ENCODE measurements at regions not wholly inside any gene's neighbourhood (a gene's known extent, or its start where the extent isn't known, plus 50 kb on each side); places are given as distances from the start of the nearest gene placed in this dataset.

DNA sequence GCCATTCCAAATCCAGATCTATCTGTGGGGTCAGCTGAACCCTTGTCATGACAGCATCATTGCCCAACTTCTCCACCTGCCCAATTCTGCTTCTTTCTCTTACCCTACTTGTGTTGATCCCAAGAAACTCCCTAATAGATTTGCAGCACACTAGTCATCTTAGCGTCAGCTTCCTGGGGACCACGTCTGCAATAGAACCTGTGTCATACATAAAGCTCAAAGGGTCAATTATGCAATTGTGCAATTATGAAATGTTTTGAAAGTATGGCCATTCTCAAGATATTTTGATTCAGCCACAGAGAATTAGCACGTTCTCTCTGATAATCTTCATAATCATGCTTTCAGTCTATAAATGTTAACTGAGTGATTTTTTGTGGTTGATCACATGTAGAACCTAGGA, 87.4 kb upstream of the PAPPA start:
- intact Hi-C loops (cut with DNase I), result no loop called here
- no peak overlapping the region for H3K27ac ChIP-seq
- TF ChIP-seq POLR2A (IDR thresholded peaks at IDR 0.05) (no peak), POLR2AphosphoS5 (IDR thresholded peaks at IDR 0.05) (no peak), CTCF (IDR thresholded peaks at IDR 0.05) (no peak)
- no peak for DNase-seq (ENCODE audit: low spot score)
- H3K36me3 ChIP-seq, result no peaks in the 10 kb centered on the region
- no peaks in the 10 kb centered on the region for H3K9me3 ChIP-seq
- 95% methylated on average over 3 of the region's 3 CpGs for WGBS
- no peak overlapping the region for H3K4me3 ChIP-seq
- peaks cover 2% of the 10 kb centered on the region for H3K27me3 ChIP-seq (replicated peaks; ENCODE audit: insufficient read depth)
- no peaks in the 10 kb centered on the region for H3K4me1 ChIP-seq (replicated peaks)

GRCh38 chr9:116067566-116067965, 86.0 kb upstream of the PAPPA start:
- TF ChIP-seq CTCF (IDR thresholded peaks at IDR 0.05), result no peak
- no peak for TF ChIP-seq POLR2A (IDR thresholded peaks at IDR 0.05)
- no peak for TF ChIP-seq POLR2AphosphoS5 (IDR thresholded peaks at IDR 0.05)
- no peak for DNase-seq (ENCODE audit: low spot score)
- no peaks in the 10 kb centered on the region for H3K4me1 ChIP-seq (replicated peaks)
- H3K27me3 ChIP-seq (replicated peaks; ENCODE audit: insufficient read depth), result peaks cover 2% of the 10 kb centered on the region
- H3K27ac ChIP-seq, result no peak overlapping the region
- H3K9me3 ChIP-seq, result no peaks in the 10 kb centered on the region
- H3K4me3 ChIP-seq, result no peak overlapping the region
- no peaks in the 10 kb centered on the region for H3K36me3 ChIP-seq
- WGBS, result 71% methylated on average over 3 of the region's 3 CpGs
- intact Hi-C loops (cut with DNase I), result no loop called here

DNA sequence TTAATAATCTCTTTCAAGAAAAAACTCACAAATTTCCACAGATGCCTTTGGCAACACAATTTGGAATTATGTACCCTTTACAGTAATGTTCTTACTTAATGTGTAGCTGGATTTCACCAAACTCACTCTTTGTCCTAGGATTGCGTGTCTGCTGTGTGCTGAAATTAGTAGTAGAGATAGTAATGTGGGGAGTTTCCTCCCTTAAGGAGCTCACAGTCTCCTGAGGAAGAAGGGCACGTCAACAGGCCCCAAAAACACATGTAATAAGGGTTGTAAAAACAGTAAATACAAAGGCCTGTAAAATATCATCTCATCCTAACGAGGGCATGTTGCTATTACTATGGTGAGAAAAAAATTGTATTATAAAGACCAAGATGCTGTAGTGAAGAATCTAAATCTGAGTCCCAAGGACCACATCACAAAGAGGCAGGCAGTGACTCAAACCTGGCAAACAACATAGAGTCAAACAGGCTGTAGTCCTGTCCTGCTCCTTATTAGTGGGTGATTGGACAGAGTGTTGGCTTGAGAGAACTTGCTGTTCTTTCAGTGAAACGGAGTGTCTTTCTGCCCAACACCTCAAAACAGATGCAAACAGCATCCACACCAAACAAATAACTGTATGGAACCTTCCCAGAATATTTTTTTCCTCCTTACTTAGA, 83.2 kb upstream of the PAPPA start:
- no peak for TF ChIP-seq POLR2A (IDR thresholded peaks at IDR 0.05)
- TF ChIP-seq POLR2AphosphoS5 (IDR thresholded peaks at IDR 0.05), result no peak
- TF ChIP-seq CTCF (IDR thresholded peaks at IDR 0.05), result no peak
- Histone ChIP-seq H3K36me3 (no peaks in the 10 kb centered on the region), H3K4me3 (no peak overlapping the region), H3K9me3 (no peaks in the 10 kb centered on the region), H3K27me3 (replicated peaks; ENCODE audit: insufficient read depth) (no peaks in the 10 kb centered on the region), H3K4me1 (replicated peaks) (no peaks in the 10 kb centered on the region), H3K27ac (no peak overlapping the region)
- intact Hi-C loops (cut with DNase I), result no loop called here
- DNase-seq (ENCODE audit: low spot score), result no peak
- WGBS, result 50% methylated on average over 4 of the region's 4 CpGs

- H3K9me3 ChIP-seq, result no peaks in the 10 kb centered on the region
- 73% methylated on average over 2 of the region's 2 CpGs for WGBS
- H3K4me1 ChIP-seq (replicated peaks), result no peaks in the 10 kb centered on the region
- TF ChIP-seq CTCF (IDR thresholded peaks at IDR 0.05) (no peak), POLR2A (IDR thresholded peaks at IDR 0.05) (no peak), POLR2AphosphoS5 (IDR thresholded peaks at IDR 0.05) (no peak)
- no peak overlapping the region for H3K4me3 ChIP-seq
- H3K27me3 ChIP-seq (replicated peaks; ENCODE audit: insufficient read depth), result no peaks in the 10 kb centered on the region
- DNase-seq (ENCODE audit: low spot score), result no peak
- intact Hi-C loops (cut with DNase I), result no loop called here
- no peaks in the 10 kb centered on the region for H3K36me3 ChIP-seq
- no peak overlapping the region for H3K27ac ChIP-seq
These were observed 81.5 kb upstream of the PAPPA start for GRCh38 chr9:116072046-116072445.

DNA sequence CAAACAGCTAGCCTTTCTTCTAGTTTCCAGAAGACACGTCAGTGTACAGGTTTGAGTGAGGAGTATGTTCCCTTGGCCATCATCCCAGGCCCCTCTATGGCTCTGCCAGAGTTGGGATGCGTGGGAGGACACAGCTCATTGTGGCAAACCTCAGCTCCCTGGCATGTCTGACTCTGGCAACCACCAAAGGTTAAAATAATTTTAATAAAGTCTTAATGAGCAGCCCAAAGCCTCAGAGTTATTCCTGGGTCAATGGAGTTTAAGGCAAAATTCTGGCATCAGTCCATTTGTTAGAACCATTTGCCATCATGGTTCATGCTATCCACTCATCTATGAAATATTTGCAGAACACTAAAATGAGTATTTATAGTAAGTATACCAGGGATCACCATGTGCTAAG, 79.8 kb upstream of the PAPPA start:
- TF ChIP-seq CTCF (IDR thresholded peaks at IDR 0.05), result no peak
- TF ChIP-seq POLR2AphosphoS5 (IDR thresholded peaks at IDR 0.05), result no peak
- TF ChIP-seq POLR2A (IDR thresholded peaks at IDR 0.05), result no peak
- no peaks in the 10 kb centered on the region for H3K36me3 ChIP-seq
- no peak for DNase-seq (ENCODE audit: low spot score)
- no peak overlapping the region for H3K27ac ChIP-seq
- WGBS, result 52% methylated on average over 2 of the region's 2 CpGs
- no peak overlapping the region for H3K4me3 ChIP-seq
- intact Hi-C loops (cut with DNase I), result no loop called here
- H3K27me3 ChIP-seq (replicated peaks; ENCODE audit: insufficient read depth), result no peaks in the 10 kb centered on the region
- no peaks in the 10 kb centered on the region for H3K4me1 ChIP-seq (replicated peaks)
- no peaks in the 10 kb centered on the region for H3K9me3 ChIP-seq

Data from prostate gland (tissue), 2 donors.